ENCODE measurements at regions not wholly inside any gene's neighbourhood (a gene's known extent, or its start where the extent isn't known, plus 50 kb on each side); places are given as distances from the start of the nearest gene placed in this dataset.

- H3K4me1 ChIP-seq (ENCODE audit: control insufficient read depth, insufficient read depth, low read length), result no peaks in the 10 kb centered on the region
- no TSS peak for BruUV-seq (replicated peaks)
- DNase-seq (ENCODE audit: low read depth, low spot score) (no peak), ATAC-seq (no peak)
- POLR2A ChIA-PET, result no interaction called here
- no peaks in the 10 kb centered on the region for H3K36me3 ChIP-seq (ENCODE audit: control insufficient read depth, insufficient read depth, low read length)
- no peak overlapping the region for H3K27ac ChIP-seq (ENCODE audit: low read length)
- peaks cover 7% of the 10 kb centered on the region; the same call in 1 of the 2 replicates for H3K9me3 ChIP-seq (ENCODE audit: control insufficient read depth, insufficient read depth, low read depth, low read length)
- no peak overlapping the region for H3K4me3 ChIP-seq (ENCODE audit: low read depth in 2 of 2, low read length in 2 of 2)
- TF ChIP-seq POLR2AphosphoS5 (IDR thresholded peaks at IDR 0.05; ENCODE audit: low read depth, low read length) (no peak), CTCF (IDR thresholded peaks at IDR 0.05) (no peak), TCF7L2 (IDR thresholded peaks at IDR 0.05; ENCODE audit: low read depth, low read length) (no peak), SIN3A (IDR thresholded peaks at IDR 0.05; ENCODE audit: borderline replicate concordance, insufficient read depth, low read depth, low read length) (no peak), REST (IDR thresholded peaks at IDR 0.05; ENCODE audit: insufficient read depth in 1 of 2, low read depth in 2 of 2, low read length in 1 of 2) (no peak)
- no peaks in the 10 kb centered on the region for H3K27me3 ChIP-seq (ENCODE audit: control insufficient read depth, insufficient read depth, low read length)
- CTCF ChIA-PET, result interaction anchor here (0.6 kb wide), 1 partner anchor 8 kb away, joined by 5 read pairs; no protein-coding TSS in a partner anchor
- in situ Hi-C loops (cut with HindIII; ENCODE audit: low pct_unique_long_range_greater_than_20kb, low sequenced_read_pairs) (no loop called here), intact Hi-C loops (cut with micrococcal nuclease; ENCODE audit: unreplicated experiment) (no loop called here)
These were observed 56.0 kb upstream of the PARVA start for GRCh38 chr11:12321217-12321937.

DNA sequence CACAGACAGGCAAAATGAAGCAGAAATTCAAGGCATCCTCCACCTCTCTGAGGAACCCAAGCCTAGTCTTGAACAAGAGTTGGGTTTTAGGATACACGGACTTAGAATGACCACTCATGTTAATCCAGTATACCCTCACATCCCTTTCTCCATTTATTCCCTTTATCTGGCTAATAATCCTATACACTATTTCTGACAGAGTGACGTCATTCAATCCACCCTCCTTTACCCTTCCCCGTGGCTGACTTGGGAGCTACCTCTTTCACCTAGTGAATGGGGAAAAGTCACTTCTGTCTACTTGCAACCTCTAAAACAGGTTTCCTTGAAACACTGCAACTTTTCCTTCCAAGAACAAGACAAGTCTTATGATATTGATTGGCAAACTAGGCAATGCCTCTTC lies 52.8 kb upstream of the PARVA start:
- no TSS peak for BruUV-seq (replicated peaks)
- Histone ChIP-seq H3K36me3 (ENCODE audit: control insufficient read depth, insufficient read depth, low read length) (no peaks in the 10 kb centered on the region), H3K27me3 (ENCODE audit: control insufficient read depth, insufficient read depth, low read length) (no peaks in the 10 kb centered on the region), H3K27ac (ENCODE audit: low read length) (no peak overlapping the region), H3K9me3 (ENCODE audit: control insufficient read depth, insufficient read depth, low read depth, low read length) (no peaks in the 10 kb centered on the region), H3K4me1 (ENCODE audit: control insufficient read depth, insufficient read depth, low read length) (no peaks in the 10 kb centered on the region), H3K4me3 (ENCODE audit: low read depth in 2 of 2, low read length in 2 of 2) (no peak overlapping the region)
- CTCF ChIA-PET, result no interaction called here
- POLR2A ChIA-PET, result interaction anchor here (0.6 kb wide), 1 partner anchor 14 kb away, joined by 3 read pairs; no protein-coding TSS in a partner anchor
- no peak for TF ChIP-seq TCF7L2 (IDR thresholded peaks at IDR 0.05; ENCODE audit: low read depth, low read length)
- no peak for TF ChIP-seq REST (IDR thresholded peaks at IDR 0.05; ENCODE audit: insufficient read depth in 1 of 2, low read depth in 2 of 2, low read length in 1 of 2)
- no peak for TF ChIP-seq CTCF (IDR thresholded peaks at IDR 0.05)
- TF ChIP-seq POLR2AphosphoS5 (IDR thresholded peaks at IDR 0.05; ENCODE audit: low read depth, low read length), result no peak
- TF ChIP-seq SIN3A (IDR thresholded peaks at IDR 0.05; ENCODE audit: borderline replicate concordance, insufficient read depth, low read depth, low read length), result no peak
- intact Hi-C loops (cut with micrococcal nuclease; ENCODE audit: unreplicated experiment) (no loop called here), in situ Hi-C loops (cut with HindIII; ENCODE audit: low pct_unique_long_range_greater_than_20kb, low sequenced_read_pairs) (no loop called here)
- DNase-seq (ENCODE audit: low read depth, low spot score) (no peak), ATAC-seq (no peak)

All from Panc1 (cell line).